ENCODE measurements at regions not wholly inside any gene's neighbourhood (a gene's known extent, or its start where the extent isn't known, plus 50 kb on each side); places are given as distances from the start of the nearest gene placed in this dataset.

- TF ChIP-seq CTCF (conservative IDR thresholded peaks at IDR 0.05; ENCODE audit: low read depth) = no peak
- no peak for DNase-seq (ENCODE audit: low spot score)
- no peak overlapping the region for H3K27ac ChIP-seq
- ChIA-PET POLR2A (ENCODE audit: low non-redundant PET) (no interaction called here), CTCF (no interaction called here)
Measured at GRCh38 chr21:28410256-28410655, 582.4 kb downstream of the LTN1 start.

- no peak for DNase-seq (ENCODE audit: low spot score)
Measured at GRCh38 chr21:28402616-28402989, 590.1 kb downstream of the LTN1 start.

GRCh38 chr21:28397040-28397439 lies 595.6 kb downstream of the LTN1 start:
- DNase-seq (ENCODE audit: low spot score) = no peak
- H3K27ac ChIP-seq = no peak overlapping the region
- POLR2A ChIA-PET (ENCODE audit: low non-redundant PET) = no interaction called here
- CTCF ChIA-PET = no interaction called here
- no peak for TF ChIP-seq CTCF (conservative IDR thresholded peaks at IDR 0.05; ENCODE audit: low read depth)

More at GRCh38 chr21:28402616-28402989, 590.1 kb downstream of the LTN1 start:
- POLR2A ChIA-PET (ENCODE audit: low non-redundant PET) = no interaction called here
- CTCF ChIA-PET = interaction anchor here (0.6 kb wide), 2 partner anchors 10 to 636 kb away, joined by 3 read pairs; no protein-coding TSS in a partner anchor
- TF ChIP-seq CTCF (conservative IDR thresholded peaks at IDR 0.05; ENCODE audit: low read depth) = no peak
- H3K27ac ChIP-seq = no peak overlapping the region

- ChIA-PET CTCF (no interaction called here), POLR2A (ENCODE audit: low non-redundant PET) (no interaction called here)
- no peak overlapping the region for H3K27ac ChIP-seq
- no peak for DNase-seq (ENCODE audit: low spot score)
- TF ChIP-seq CTCF (conservative IDR thresholded peaks at IDR 0.05; ENCODE audit: low read depth) = no peak
Measured at GRCh38 chr21:28396421-28396820, 596.3 kb downstream of the LTN1 start.

- POLR2A ChIA-PET (ENCODE audit: low non-redundant PET) = no interaction called here
- no peak for TF ChIP-seq CTCF (conservative IDR thresholded peaks at IDR 0.05; ENCODE audit: low read depth)
- peak; percentile 73 for DNase-seq (ENCODE audit: low spot score)
- CTCF ChIA-PET = interaction anchor here (0.7 kb wide), 1 partner anchor 347 kb away, joined by 4 read pairs; no protein-coding TSS in a partner anchor
- H3K27ac ChIP-seq = peak overlapping the region; percentile 56
Measured at GRCh38 chr21:28393279-28393678, 599.4 kb downstream of the LTN1 start.

- no peak for TF ChIP-seq CTCF (conservative IDR thresholded peaks at IDR 0.05; ENCODE audit: low read depth)
- POLR2A ChIA-PET (ENCODE audit: low non-redundant PET) = no interaction called here
- CTCF ChIA-PET = interaction anchor here (1.0 kb wide), 1 partner anchor 104 kb away, joined by 5 read pairs; no protein-coding TSS in a partner anchor
- no peak overlapping the region for H3K27ac ChIP-seq
- DNase-seq (ENCODE audit: low spot score) = no peak
Measured at GRCh38 chr21:28391938-28392849, 600.5 kb downstream of the LTN1 start.

Data from RWPE1 (cell line).